C4-2B (cell line): ENCODE measurements at regions not wholly inside any gene's neighbourhood (a gene's known extent, or its start where the extent isn't known, plus 50 kb on each side); places are given as distances from the start of the nearest gene placed in this dataset.

Source experiments
- ZFX ChIP-seq: fragments of 450-650 bp; IDR thresholded peaks from 2 replicates; pipeline ENCODE4 v1.6.1; 2017
- TF ChIP-seq, protein P1 (sequence below): fragments of 450-650 bp; conservative IDR thresholded peaks from 2 replicates; pipeline ENCODE4 v1.5.1; 2017; ENCODE audit warnings: mild to moderate bottlenecking

DNA sequence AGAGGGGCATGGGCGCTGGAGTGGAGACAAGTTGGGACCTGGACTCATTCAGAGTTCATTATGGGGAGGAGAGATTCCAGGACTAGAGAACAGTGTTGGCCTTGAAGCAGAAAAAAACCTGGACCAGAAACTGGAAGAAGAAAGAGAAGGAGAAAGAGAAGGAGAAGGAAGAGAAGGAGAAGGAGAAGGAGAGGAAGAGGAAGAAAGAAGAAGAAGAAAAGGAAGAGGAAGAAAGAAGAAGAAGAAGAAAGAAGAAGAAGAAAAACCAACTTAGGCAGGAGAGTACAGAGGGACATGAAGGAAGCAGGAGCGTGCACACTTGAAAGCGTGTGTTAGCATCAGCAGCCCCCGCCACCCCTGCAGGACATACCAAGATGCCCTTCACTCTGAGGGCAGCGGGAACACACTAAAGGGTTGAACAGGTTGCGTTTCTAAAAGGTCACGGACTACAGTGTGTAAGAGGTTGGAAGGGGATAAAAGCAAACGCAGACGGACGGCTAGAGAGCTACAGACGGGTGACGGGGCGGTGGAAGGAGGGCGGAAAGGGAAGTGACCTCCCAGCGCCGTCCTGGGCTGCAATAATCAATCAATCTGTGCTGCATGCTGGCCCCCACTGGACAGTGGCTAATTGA is 95.3 kb downstream of the SEC61G start:
- TF ChIP-seq, protein P1, sequence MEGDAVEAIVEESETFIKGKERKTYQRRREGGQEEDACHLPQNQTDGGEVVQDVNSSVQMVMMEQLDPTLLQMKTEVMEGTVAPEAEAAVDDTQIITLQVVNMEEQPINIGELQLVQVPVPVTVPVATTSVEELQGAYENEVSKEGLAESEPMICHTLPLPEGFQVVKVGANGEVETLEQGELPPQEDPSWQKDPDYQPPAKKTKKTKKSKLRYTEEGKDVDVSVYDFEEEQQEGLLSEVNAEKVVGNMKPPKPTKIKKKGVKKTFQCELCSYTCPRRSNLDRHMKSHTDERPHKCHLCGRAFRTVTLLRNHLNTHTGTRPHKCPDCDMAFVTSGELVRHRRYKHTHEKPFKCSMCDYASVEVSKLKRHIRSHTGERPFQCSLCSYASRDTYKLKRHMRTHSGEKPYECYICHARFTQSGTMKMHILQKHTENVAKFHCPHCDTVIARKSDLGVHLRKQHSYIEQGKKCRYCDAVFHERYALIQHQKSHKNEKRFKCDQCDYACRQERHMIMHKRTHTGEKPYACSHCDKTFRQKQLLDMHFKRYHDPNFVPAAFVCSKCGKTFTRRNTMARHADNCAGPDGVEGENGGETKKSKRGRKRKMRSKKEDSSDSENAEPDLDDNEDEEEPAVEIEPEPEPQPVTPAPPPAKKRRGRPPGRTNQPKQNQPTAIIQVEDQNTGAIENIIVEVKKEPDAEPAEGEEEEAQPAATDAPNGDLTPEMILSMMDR = no peak
- TF ChIP-seq ZFX = no peak
